NCI-H128 (cell line): ENCODE measurements at regions not wholly inside any gene's neighbourhood (a gene's known extent, or its start where the extent isn't known, plus 50 kb on each side); places are given as distances from the start of the nearest gene placed in this dataset.
A peak's percentile ranks its signal among the peaks of the same experiment; 100 is the strongest.

Source experiments
- DNase-seq: peaks from one replicate; lab custom pipeline; 2025; ENCODE audit not compliant: unreplicated experiment; lab: John Stamatoyannopoulos, UW

DNA sequence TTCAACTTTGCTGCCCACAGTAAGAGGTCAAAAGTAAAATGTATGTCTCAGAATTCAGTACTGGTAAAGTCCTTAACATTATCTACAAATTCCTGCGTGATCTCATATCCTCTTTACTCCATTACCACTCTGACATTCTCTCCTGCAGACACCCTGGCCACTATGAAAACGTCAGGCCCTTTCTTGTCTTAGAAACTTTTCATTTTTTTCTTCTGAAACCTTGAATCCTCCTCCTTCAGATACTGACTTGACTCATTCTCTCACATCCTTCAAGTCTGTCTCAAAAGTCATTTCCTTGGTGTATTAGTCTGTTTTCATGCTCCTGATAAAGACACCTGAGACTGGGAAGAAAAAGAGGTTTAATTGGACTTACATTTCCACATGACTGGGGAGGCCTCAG is 262.3 kb downstream of the POU4F1 start:
- no peak for DNase-seq

- DNase-seq = no peak
Measured at GRCh38 chr13:78339927-78340326, 263.4 kb downstream of the POU4F1 start.

- DNase-seq = no peak
Measured at GRCh38 chr13:78334059-78334458, 269.3 kb downstream of the POU4F1 start.

DNA sequence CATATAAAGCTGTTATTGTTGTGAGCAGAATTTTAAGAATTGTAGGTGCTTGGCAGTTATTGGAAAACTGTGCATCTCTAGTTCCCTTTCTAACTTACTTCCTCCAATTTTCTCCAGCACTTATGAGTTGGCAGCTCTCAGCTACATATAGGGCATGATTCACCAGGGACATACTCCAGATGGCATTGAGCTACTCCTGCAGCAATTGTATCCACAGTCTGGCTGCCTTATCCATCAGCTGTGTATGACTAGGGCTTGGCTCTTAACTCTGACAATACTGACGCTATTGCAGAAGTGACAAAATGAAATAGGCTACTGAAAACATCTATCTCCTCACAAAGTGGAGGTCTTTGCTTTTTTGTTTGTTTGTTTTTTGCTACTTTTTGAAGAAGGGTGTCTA is 276.7 kb downstream of the POU4F1 start:
- no peak for DNase-seq

DNA sequence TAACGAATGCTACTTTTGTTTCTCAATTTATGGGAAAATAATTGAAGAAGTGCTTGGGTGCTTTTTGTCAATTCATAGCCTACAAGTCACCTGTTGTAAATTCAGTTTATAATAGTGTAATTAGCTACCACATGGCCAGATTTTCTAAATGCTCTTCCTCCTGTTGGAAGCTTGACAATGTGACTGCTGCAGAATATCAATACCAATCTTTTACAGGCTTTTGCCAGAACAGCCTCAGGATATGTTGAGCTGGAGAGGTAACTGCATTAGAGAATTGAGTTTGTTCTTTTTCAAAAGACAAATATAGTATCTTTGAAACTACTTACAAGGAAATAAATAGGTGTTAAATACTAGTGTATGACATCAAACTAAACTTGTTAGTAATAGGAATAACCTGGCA is 277.8 kb downstream of the POU4F1 start:
- DNase-seq = no peak

DNA sequence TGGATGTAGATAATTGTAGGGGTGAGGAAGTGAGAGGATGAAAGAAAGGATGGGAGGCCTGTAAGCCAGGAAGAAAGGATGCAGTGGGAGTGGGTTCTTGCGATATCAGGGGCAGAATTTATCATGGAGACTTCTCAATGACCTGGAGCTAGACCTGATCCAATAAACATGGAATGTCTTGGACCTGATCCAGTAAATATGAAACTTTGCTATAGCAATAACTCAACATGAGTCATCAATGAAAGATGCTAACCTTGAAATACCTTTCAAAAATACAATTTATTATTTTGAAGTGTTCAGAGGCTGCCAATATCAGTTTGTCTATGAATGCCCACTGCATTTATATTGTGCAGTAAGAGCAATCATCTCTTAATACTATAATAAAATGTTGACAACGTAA is 279.5 kb downstream of the POU4F1 start:
- DNase-seq = no peak

- no peak for DNase-seq
Measured at GRCh38 chr13:78323040-78323439, 280.3 kb downstream of the POU4F1 start.

DNA sequence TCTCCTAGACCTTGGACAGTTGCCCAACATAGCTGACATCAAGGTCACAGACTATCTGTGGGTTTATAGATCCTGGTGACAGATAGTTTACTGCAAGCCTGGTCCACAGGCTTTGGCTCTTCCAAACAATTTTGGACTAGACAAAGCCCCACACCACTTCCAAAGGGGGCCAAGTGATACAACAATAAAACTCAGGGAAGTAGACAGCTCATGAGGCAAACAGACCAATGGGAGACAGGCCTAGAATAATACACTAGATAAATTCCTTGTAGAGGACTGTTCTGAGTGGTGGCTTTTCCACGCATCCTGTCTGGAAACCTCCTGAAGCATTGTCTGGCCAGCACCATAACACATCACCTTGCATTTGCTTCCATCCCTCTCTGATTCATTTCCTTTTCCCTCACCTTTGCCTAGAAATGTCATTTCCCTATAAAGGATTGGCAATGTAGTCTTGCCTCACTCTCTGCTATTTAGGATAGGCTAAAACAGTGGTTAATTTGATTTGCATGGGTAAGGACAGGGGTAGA is 284.2 kb downstream of the POU4F1 start:
- DNase-seq = no peak

GRCh38 chr13:78317030-78317429 is 286.3 kb downstream of the POU4F1 start:
- DNase-seq = no peak

- no peak for DNase-seq
Measured at GRCh38 chr13:78309497-78310180, 293.7 kb downstream of the POU4F1 start.

GRCh38 chr13:78306519-78307206 is 296.7 kb downstream of the POU4F1 start:
- no peak for DNase-seq

DNA sequence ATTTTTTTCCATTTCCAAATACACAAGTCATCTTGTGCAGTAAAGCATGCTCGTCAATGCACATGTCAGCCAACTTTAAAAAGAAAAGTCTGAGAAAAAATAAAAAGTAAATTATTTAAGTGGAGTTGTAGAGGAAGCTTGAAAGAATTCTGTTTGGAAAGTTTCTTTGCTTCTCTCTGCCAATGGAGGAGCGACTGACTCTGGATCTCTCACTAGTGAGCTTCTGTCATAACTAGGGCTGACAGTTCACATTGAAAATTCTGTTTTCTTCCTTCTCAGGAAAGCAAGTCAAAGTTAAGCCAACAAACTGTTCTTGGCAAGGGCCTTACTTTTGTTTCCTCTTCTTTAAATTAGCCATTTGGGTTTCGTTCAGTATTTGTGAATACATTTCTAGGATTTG is 298.2 kb downstream of the POU4F1 start:
- DNase-seq = no peak

- no peak for DNase-seq
Measured at GRCh38 chr13:78299832-78300623, 303.3 kb downstream of the POU4F1 start.

GRCh38 chr13:78298657-78299056 is 304.7 kb downstream of the POU4F1 start:
- DNase-seq = no peak

DNA sequence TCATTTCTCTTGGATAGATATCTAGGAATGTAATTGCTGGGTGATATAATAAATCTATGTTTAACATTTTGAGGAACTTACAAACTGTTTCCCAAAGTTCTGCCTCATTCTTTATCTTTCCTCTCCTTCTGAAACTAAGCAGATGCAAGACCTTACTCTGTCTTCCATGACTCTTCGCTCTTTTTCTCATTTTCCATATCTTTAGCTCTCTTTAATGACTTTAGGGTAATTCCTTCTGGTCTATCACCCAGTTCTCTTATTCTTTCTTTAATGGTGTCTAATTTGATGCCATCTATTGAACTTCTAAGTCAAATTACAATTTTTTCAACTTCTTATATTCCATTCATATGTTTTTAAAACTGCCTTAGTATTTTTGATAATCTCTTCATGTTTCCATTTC is 316.6 kb downstream of the POU4F1 start:
- DNase-seq = no peak

GRCh38 chr13:78265098-78265497 is 338.3 kb downstream of the POU4F1 start:
- no peak for DNase-seq

DNA sequence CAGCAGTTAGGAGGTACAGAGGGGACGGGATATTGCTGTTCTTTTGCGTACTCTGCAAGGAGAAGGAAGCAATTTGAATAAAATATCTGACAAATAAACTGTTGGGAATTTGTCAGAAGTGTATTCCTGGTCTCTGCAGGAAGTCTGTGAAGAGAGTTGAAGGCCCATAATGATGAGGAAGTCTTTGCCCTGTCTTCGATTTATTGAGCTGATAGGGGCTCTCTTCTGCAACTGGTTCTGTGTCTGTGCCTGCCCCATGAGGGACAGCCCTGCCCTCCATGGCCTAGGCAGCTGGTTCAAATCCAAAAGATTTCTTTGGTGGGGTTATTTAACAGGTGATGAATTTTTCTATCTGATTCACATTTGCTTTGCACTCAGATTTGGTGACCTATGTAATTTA is 339.7 kb upstream of the EDNRB start:
- no peak for DNase-seq

DNA sequence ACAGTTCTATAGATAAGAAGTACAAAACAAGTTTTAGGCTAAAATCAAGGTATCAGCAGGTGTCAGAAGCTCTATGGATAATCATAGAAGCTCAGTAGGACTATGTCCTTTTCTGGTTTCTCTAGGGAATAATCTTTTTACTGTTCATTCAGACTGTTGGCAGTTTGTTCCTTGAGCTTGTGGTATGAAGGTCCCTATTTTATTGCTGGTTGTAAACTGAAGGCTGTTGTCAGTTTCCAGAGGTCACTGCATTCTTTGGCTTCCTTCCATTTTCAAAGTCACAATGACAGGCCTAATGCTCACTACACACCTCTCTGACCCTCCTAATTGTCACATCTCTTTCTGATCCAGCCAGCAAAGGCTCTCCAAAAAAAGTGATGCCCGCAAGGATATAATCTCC is 337.9 kb upstream of the EDNRB start:
- DNase-seq = no peak

DNA sequence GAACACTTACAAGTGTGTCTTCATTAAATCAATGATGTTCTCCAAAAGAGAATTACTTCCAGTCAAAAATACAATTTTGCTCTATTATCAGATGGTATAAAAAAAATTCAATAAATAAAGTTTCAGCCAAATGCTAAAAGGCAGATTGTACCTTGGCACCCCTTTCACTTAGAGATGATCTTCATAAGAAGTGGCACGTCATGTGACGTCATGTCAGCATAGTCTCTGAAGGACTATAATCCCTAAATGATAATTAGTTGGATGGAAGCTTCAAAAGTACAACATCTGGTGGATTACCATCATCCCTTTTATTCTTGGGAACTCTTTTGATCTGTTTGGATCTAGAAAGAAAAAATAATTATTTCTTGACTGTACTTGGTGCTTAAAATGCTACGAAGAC is 335.5 kb upstream of the EDNRB start:
- DNase-seq = no peak

GRCh38 chr13:78247362-78247761 is 328.7 kb upstream of the EDNRB start:
- no peak for DNase-seq

- peak; percentile 2 for DNase-seq
Measured at GRCh38 chr13:78241278-78241919, 322.8 kb upstream of the EDNRB start.
